ENCODE measurements at regions not wholly inside any gene's neighbourhood (a gene's known extent, or its start where the extent isn't known, plus 50 kb on each side); places are given as distances from the start of the nearest gene placed in this dataset.

DNA sequence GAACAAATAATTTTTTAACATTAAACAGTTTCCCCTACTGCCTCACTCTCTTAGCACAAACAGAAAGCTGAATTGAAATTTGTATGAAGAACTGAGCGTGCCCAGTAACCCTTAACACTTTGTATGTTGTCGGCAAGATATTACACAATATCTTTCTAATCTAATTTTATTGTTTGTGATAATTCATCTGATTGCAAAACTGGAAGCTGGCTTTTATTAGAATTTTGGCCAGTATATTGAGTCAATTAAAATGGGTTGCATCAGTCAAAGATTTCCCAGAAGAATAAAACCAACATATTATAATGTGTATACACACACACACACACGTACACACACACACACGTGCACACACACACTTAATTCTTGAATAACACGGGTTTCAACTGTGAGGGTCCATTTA lies 2332.1 kb downstream of the PCDH7 start (continued):
- TF ChIP-seq, protein P1, sequence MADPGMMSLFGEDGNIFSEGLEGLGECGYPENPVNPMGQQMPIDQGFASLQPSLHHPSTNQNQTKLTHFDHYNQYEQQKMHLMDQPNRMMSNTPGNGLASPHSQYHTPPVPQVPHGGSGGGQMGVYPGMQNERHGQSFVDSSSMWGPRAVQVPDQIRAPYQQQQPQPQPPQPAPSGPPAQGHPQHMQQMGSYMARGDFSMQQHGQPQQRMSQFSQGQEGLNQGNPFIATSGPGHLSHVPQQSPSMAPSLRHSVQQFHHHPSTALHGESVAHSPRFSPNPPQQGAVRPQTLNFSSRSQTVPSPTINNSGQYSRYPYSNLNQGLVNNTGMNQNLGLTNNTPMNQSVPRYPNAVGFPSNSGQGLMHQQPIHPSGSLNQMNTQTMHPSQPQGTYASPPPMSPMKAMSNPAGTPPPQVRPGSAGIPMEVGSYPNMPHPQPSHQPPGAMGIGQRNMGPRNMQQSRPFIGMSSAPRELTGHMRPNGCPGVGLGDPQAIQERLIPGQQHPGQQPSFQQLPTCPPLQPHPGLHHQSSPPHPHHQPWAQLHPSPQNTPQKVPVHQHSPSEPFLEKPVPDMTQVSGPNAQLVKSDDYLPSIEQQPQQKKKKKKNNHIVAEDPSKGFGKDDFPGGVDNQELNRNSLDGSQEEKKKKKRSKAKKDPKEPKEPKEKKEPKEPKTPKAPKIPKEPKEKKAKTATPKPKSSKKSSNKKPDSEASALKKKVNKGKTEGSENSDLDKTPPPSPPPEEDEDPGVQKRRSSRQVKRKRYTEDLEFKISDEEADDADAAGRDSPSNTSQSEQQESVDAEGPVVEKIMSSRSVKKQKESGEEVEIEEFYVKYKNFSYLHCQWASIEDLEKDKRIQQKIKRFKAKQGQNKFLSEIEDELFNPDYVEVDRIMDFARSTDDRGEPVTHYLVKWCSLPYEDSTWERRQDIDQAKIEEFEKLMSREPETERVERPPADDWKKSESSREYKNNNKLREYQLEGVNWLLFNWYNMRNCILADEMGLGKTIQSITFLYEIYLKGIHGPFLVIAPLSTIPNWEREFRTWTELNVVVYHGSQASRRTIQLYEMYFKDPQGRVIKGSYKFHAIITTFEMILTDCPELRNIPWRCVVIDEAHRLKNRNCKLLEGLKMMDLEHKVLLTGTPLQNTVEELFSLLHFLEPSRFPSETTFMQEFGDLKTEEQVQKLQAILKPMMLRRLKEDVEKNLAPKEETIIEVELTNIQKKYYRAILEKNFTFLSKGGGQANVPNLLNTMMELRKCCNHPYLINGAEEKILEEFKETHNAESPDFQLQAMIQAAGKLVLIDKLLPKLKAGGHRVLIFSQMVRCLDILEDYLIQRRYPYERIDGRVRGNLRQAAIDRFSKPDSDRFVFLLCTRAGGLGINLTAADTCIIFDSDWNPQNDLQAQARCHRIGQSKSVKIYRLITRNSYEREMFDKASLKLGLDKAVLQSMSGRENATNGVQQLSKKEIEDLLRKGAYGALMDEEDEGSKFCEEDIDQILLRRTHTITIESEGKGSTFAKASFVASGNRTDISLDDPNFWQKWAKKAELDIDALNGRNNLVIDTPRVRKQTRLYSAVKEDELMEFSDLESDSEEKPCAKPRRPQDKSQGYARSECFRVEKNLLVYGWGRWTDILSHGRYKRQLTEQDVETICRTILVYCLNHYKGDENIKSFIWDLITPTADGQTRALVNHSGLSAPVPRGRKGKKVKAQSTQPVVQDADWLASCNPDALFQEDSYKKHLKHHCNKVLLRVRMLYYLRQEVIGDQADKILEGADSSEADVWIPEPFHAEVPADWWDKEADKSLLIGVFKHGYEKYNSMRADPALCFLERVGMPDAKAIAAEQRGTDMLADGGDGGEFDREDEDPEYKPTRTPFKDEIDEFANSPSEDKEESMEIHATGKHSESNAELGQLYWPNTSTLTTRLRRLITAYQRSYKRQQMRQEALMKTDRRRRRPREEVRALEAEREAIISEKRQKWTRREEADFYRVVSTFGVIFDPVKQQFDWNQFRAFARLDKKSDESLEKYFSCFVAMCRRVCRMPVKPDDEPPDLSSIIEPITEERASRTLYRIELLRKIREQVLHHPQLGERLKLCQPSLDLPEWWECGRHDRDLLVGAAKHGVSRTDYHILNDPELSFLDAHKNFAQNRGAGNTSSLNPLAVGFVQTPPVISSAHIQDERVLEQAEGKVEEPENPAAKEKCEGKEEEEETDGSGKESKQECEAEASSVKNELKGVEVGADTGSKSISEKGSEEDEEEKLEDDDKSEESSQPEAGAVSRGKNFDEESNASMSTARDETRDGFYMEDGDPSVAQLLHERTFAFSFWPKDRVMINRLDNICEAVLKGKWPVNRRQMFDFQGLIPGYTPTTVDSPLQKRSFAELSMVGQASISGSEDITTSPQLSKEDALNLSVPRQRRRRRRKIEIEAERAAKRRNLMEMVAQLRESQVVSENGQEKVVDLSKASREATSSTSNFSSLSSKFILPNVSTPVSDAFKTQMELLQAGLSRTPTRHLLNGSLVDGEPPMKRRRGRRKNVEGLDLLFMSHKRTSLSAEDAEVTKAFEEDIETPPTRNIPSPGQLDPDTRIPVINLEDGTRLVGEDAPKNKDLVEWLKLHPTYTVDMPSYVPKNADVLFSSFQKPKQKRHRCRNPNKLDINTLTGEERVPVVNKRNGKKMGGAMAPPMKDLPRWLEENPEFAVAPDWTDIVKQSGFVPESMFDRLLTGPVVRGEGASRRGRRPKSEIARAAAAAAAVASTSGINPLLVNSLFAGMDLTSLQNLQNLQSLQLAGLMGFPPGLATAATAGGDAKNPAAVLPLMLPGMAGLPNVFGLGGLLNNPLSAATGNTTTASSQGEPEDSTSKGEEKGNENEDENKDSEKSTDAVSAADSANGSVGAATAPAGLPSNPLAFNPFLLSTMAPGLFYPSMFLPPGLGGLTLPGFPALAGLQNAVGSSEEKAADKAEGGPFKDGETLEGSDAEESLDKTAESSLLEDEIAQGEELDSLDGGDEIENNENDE (IDR thresholded peaks at IDR 0.05; ENCODE audit: insufficient replicate concordance, low read length): no peak
- TF ChIP-seq TCF12 (IDR thresholded peaks at IDR 0.05; ENCODE audit: low read depth, low read length) (no peak), EGR1 (IDR thresholded peaks at IDR 0.05; ENCODE audit: borderline replicate concordance, low read depth, low read length) (no peak), RBBP5 (IDR thresholded peaks at IDR 0.05; ENCODE audit: borderline replicate concordance, low read depth, low read length) (no peak), TBP (IDR thresholded peaks at IDR 0.05; ENCODE audit: low read depth, low read length) (no peak), RXRA (IDR thresholded peaks at IDR 0.05; ENCODE audit: insufficient read depth, low read depth, low read length) (no peak), GABPA (IDR thresholded peaks at IDR 0.05; ENCODE audit: borderline replicate concordance, insufficient read depth, low read length) (no peak), CBX8 (IDR thresholded peaks at IDR 0.05; ENCODE audit: borderline replicate concordance, low read depth, low read length) (no peak), BRCA1 (IDR thresholded peaks at IDR 0.05; ENCODE audit: low read depth, low read length) (no peak), SUZ12 (IDR thresholded peaks at IDR 0.05; ENCODE audit: low read length) (no peak), NRF1 (IDR thresholded peaks at IDR 0.05; ENCODE audit: low read depth, low read length) (no peak), CEBPB (IDR thresholded peaks at IDR 0.05; ENCODE audit: low read depth, low read length) (no peak), HDAC6 (IDR thresholded peaks at IDR 0.05; ENCODE audit: low read depth, low read length) (no peak)
